HG02571 (cell line): ENCODE measurements at regions not wholly inside any gene's neighbourhood (a gene's known extent, or its start where the extent isn't known, plus 50 kb on each side); places are given as distances from the start of the nearest gene placed in this dataset.
"Not testable (repeated sequence)": the region's sequence is repeated elsewhere in the genome, so short reads cannot be mapped to it uniquely, and the experiment has no call there.

ENCODE experiments used
- ATAC-seq: cut with Tn5 transposase; IDR thresholded peaks from one replicate; pipeline ENCODE4 v1.9.1; 2021; ENCODE audit warnings: mild to moderate bottlenecking, moderate library complexity; ENCODE audit not compliant: unreplicated experiment

DNA sequence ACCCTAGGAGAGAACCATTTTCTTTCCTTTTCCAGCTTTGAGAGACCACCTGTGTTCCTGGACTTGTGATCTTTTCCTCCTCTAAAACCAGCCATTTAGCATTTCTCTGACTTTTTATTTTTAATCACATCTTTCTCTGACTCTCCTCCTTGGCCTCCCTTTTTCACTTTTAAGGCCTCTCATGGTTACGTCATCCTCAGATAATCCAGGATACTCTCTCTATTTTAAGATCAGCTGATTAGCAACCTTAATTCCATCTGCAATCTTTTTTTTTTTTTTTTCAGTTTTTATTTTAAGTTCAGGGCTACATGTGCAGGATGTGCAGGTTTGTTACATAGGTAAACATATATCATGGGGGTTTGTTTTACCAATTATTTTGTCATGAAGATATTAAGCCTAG is 54.0 kb downstream of the RFPL4B start:
- no peak for ATAC-seq

DNA sequence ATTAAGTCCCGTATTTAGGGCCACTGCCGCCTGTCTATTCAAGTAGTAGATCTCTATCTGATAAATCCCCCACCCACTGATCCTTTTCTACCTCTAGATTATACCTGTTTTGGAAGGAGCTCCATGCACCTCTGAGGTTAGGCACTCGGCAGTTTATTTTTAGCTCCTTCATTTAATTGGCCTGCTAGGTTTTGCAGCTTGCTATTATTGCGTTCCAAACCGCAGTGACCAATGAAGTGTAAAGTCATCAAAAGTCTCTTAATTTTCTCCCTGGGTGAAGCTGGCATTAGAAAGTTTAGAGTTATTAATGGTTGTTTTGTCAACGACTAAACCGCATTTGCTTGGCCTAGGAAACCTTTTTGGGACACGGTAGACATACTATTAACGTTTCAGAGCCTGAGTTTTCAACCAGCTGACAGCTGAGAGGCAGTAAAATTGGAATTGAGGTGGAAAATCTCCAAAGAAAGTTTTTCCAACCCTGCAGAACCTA is 60.0 kb downstream of the RFPL4B start:
- no peak for ATAC-seq

DNA sequence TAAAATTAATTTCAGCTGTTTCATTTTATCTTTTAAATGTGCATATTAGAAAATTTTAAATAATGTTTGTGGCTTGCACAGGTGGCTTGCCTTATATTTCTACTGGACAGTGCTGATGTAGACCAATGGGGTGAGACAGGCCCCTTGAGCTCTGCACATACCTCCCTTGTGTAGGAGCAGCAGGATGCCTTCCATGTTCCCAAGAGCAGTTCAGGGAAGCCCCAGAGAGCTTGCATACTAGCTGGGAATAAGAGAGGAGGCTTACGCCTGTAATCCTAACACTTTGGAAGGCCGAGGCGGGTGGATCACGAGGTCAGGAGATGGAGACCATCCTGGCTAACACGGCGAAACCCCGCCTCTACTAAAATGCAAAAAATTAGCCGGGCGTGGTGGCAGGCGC is 61.4 kb downstream of the RFPL4B start:
- no peak for ATAC-seq

DNA sequence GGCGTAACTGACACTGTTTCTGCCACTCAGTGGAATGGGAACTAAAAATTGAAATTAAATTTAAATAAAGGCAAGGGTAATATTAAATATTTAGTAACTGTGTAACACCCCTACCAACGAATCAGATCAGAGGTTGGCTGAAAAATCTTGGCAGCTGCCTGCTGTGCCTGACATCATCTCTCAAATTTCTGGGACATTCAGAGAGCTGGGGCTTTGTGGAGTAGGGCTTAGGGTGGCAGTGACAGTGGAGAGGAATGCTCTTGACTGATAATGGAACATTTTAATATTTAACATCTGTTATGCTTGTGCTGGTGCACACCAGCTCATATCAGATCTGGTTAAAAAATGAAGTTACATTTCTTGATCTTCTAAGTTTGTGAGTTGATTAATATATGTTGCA is 62.2 kb downstream of the RFPL4B start:
- no peak for ATAC-seq

DNA sequence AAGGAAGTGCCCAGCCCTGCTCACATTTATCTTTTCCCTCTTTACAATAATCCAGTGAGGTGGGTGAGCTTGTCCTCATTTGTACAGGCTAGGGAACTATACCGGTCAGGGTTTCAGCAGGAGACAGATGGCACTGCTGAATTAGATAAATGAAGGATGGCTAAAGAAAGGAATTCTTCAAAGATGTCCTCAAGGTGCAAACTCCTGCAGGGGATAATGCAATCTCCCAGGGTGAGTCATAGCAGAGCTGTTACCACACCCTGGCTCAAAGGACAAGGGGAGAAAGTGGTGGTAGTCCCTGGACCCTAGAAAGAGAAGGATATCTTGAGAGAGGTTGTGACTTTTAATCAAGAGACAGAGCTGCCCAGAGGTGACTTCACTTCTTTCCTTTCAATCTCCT is 66.7 kb downstream of the RFPL4B start:
- ATAC-seq = no peak

DNA sequence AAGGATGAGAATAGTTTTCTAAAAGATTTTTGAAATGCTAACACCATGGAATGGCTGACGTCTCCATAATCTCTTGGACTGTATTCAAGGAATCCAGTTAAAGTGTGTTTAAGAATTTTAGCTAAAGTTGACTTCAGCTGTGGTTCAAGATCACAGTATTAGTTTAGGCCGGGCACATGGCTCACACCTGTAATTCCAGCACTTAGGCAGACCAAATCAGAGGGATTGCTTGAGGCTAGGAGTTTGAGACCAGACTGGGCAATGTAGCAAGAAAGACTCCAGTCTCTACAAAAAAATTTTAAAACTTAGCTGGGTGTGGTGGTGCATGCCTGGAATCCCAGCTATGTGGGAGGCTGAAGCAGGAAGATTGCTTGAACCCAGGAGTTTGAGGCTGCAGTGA is 68.2 kb downstream of the RFPL4B start:
- ATAC-seq = no peak

DNA sequence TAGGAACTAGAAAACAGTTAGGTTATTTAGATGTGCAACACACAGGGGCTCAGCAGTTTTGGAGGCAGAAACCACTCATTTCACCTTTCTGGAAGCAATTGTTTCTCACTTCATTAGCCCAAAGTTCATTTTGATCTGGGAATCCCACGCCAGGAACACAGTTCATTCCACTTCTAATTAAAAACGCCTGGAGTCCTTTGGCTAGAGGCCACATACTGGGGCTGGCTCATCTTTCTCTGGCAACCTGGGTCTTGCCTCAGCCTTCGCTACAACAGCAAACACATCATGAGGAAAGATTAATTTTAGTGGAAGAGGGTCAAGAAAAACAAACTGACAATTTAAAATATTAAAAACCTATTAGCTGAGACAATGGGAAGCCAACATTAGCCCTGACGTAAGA is 69.7 kb downstream of the RFPL4B start:
- ATAC-seq = no peak

DNA sequence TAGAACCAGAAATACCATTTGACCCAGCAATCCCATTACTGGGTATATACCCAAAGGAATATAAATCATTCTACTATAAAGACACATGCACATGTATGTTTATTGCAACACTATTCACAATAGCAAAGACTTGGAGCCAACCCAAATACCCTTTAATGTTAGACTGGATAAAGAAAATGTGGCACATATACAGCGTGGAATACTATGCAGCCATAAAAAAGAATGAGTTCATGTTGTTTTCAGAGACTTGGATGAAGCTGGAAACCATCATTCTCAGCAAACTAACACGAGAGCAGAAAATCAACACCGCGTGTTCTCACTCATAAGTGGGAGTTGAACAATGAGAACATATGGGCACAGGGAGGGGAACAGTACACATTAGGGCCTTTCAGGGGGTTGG is 79.9 kb downstream of the RFPL4B start:
- not testable (repeated sequence) for ATAC-seq

DNA sequence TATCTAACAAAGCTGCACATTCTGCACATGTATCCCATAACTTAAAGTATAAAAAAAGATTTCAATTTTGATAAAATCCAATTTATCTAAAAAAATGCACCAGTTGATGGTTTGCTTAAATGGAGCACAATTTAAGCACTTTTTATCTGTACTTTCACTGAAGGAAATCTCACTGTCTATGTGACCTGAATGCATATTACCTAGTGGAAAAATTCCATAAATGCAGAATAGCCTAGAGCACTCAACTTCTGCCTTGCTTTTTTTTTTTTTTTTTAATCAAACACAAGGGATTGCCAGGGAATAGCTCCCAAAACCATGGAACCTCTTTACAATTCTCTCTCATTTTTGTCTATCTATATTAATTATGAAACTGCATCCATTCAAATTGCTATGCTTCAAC is 80.4 kb downstream of the RFPL4B start:
- ATAC-seq = no peak

DNA sequence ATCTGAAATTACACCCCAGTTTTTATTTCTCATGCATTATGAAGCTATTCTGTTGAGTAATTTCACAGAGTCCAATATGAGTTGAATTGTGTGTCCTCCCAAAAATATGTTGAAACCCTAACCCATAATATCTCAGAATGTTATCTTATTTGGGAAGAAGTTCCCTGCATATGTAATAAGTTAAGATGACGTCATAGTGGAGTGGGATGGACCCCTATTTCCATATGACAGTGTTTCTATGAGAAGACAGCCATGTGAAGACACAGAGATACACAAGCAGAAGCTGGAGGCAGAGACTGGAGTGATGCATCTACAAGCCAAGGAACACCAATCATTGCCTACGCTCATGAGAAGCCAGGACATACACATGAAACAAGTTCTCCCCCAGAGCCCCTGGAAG is 81.3 kb downstream of the RFPL4B start:
- ATAC-seq = no peak

DNA sequence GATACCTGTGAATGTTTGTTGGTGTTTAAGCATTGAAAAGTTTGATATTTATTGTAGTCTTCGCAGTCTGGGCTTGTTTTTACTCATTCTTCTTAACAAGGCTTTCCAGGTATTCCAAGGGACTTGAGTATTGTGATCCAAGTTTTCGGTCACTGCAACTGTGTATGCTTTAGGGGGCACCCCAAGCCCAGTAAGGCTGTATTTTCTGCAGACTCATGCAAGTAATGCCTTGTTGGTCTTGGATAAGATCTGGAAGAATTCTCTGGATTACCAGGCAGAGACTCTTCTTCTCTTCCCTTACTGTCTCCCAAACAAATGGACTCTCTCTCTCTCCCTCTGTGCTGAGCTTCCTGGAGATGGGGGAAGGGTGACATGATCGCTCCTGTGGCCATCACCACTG is 82.1 kb downstream of the RFPL4B start:
- ATAC-seq = no peak

DNA sequence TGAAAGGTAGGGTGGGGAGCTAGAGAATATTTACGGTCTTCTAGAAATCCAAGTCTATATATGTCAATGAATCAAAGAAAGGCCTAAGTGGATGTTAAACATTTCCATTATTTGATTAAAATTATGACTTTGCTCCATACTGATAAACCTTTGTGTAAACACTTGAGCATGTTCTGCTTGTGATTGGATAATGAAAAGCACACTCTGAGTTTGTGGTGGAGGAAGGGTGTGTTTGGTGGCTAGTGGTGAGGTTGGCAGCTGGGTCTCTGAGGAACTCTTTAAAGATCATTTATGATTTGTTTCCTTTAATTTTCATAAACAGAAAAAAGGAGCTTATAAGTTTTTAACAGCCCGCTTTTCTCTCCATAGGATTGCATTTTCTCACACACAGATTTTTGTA is 84.7 kb downstream of the RFPL4B start:
- no peak for ATAC-seq

DNA sequence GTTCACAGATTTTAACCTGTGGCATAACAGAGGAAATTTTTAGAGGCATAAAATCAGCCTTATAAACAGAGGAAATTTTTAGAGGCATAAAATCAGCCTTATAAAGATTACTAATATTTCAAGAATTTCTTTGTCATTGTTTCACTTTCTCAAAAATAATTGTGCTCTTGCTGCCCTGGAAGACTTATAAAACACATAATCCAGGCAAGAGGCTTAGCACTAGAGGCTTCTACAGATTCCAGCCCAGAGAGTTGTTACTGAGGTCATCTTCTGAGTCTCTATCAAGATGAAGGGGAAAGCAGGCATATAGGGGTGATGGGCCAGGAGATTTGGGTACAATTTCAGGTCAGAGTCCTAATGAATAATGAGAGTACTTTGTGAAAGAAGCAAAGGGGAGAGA is 85.7 kb downstream of the RFPL4B start:
- ATAC-seq = no peak

DNA sequence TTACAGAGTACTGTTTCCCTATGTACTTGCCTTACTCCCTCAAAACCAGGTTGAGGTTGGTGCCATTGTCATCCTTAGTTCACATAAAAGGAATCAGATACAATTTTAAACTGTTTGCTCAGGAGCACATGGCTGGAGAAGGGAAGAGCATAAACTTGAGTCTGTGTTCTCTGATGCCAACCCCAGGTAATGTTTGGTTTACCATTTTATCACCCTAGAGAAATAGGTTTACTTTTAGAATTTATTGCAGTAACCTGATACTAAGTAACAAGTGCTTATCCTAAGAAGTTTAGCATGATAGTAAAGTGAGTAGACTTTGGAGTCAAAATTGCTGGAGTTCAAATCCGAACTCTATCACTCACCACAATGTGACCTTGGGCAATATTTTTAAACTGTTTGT is 86.3 kb downstream of the RFPL4B start:
- ATAC-seq = no peak

DNA sequence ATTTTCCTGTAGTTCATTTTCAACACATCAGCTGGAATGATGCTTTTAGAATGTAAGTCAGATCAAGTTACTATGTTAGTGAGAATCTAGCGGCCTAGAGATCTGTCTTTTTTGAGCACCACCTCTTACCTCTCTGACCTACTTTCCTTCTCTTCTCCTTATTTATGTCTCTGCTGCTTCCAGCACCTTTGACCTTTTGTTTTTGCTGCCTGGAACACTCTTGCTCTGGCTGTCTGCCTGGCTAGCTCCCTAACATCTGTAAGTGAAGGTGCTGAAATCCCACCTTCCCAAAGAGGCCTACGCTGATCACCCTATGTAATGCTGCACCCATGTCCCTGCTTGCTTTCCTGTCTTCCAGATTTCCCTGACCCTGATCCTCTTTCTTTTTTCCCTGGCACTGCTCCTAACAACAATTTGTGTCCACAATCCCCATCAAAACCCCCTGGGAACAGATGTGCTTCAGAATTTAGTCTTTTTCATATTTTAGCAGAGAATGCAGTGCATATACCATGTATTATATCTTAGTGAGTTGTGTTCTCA is 87.8 kb downstream of the RFPL4B start:
- ATAC-seq = no peak

DNA sequence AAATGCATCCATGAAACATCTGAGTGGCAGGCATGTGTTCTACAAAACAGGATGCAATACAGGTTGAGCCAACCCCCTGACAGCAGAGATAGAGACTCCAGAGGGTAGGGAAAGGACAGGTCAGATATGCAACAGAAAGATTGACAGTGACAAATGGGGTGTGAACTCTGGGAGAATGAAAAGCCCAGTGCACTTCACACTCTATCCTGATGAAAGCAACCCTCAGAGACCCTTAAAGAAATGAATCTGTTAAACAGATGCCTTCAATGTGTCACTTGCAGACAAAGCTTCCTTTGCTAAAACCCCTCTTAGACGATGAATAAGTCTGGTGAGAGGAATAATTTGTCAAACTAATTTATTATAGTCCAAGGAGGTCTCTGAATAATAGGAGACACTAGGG is 89.9 kb downstream of the RFPL4B start:
- ATAC-seq = no peak

DNA sequence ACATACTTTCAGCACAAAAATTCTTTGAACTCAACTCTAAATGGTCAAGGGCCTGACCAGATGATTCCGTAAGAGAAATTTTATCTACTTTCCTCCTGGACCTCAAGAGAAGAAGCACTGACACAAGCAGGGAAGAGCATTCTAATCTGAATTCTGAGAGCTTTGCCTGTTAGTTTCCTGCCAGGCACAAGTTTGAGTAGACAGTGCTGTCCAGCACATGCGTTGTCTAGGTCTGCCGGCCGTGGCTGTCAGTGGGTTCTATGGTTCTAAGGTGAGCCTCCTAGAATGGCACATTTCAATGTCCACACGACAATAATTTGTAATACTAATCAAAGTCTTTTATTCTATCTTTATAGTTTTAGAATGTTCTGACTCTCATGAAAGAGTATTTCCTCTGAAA is 91.9 kb downstream of the RFPL4B start:
- ATAC-seq = no peak

DNA sequence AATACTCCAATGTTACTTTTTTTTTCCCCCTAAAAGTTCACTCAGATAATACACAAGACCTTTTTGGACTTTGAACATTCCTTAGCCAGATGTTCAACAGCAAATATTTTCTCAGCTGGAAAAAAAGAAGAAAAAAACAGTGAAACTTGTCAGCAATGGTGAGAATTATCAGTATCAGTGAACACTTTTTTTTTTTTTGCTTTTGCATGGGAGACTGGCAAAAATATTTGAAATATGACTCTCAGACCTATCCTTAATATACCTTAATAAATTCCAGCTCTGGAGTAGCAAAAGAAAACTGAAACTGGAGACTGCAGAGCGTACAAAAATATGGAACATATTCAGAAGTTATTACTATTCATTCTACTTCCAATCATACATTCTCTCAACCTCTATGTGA is 92.3 kb downstream of the RFPL4B start:
- ATAC-seq = no peak

DNA sequence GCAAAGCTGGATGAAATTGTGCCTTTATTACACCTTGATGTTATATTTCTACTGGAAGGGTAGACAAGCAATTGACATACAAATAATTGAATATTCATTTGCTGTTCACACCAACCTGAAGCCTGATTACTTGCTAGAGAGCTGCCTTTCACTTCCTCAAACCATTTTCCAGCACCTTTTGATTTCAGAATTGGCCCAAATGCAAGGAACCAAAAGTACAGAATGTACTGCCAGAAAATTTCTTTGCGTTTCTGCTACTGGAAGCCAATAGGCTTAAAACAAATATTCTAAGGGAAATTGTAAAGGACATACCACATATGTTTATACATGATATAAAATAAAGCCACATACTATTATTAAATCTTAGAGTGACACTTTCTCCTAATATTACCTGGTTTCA is 94.5 kb downstream of the RFPL4B start:
- no peak for ATAC-seq

DNA sequence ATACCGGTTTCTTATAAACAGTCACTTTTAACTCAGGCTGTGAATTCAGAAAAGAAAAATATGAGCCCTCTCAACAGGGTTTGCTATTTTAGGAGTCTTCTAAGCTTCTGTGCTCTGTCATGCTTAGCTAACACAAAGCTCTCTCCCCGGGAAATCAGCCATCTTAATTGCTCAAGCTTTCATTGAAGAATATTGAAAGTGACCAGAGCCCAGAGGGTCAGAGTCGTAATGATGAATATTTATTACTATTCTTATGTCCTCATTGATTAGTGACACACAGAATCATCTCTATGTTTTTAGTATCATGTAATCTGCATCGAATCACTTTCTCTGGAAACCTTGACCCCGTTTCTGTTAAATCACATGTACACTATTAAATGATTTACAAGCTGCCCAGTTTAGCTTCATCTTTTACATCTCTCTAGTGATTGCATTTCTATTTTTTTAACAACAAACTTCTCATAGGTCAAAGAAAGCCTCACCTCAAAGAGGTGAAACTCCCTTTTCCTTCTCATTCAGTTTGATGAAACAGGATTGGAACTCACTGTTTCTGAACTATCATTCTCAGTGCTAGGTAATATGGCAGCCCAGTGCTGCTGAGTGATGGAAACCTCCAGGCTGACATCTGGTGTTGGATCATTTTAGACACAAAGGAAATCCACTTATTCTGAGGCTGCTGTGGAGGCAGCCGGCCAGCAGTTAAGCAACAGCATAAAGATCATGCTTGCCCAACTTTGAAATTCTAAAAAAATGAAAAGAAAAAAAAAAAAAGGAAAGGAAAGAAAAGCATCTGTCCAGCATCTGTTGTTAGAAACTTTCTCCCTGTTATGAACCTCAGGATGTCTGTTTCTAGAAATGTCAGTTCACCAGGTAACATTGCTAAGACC is 96.3 kb downstream of the RFPL4B start:
- ATAC-seq = no peak

DNA sequence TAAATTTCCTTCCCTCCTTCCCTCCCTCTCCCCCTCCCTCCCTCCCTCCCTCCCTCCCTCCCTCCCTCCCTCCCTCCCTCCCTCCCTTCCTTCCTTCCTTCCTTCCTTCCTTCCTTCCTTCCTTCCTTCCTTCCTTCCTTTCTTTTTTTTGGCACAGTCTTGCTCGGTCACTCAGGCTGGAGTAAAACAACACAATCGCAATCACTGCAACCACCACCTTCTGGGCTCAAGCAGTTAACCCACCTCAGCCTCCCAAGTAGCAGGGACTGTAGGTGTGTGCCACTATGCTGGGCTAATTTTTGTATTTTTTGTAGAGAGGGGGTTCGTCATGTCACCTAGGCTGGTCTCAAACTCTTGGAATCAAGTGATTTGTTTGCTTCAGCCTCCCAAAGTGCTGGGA is 101.7 kb downstream of the RFPL4B start:
- ATAC-seq = not testable (repeated sequence)

DNA sequence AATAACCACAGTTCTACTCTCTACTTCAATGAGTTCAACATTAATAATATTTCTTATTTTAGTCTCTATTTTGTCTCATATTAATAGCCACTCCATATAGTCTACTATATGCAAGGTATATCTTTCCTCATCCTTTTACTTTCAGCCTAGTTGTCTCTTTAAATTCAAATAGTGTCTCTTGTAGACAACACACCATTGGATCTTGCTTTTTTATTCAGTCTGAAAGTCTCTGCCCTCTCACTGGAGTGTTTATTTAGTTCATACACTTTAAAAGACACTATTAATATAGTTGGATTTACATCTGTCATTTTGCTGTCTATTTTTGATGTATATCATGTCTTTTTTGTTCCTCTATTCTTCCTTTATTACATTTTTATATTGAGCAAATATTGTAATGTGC is 103.5 kb downstream of the RFPL4B start:
- no peak for ATAC-seq

DNA sequence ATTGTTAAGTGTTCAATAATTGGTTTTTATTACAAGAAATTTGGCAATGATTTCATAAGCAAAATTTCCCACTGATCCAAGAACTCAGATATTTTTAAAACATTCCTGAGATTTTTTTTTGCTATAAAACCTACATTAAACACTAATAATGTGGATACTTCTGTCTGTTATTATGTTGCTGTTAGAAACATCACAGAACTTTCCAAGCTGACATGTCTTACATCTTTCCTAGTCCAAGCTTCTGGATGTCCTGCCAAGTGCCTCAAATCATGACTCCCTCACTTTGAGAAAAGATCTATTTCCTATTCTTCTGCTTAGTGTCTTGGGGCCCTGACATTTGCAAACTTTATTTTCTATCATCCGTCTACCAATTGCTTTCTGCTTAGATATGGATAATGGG is 110.8 kb downstream of the RFPL4B start:
- no peak for ATAC-seq
